ENCODE measurements at regions not wholly inside any gene's neighbourhood (a gene's known extent, or its start where the extent isn't known, plus 50 kb on each side); places are given as distances from the start of the nearest gene placed in this dataset.

- no peaks in the 10 kb centered on the region for H3K27me3 ChIP-seq (replicated peaks in 1 of 7)
- 61 to 83% (median 75%) methylated on average over 4 of the region's 4 CpGs for WGBS, 5 donors
- no peak for TF ChIP-seq POLR2AphosphoS5 (IDR thresholded peaks at IDR 0.05)
- TF ChIP-seq POLR2A (IDR thresholded peaks at IDR 0.05), result no peak
- TF ChIP-seq, protein P1, sequence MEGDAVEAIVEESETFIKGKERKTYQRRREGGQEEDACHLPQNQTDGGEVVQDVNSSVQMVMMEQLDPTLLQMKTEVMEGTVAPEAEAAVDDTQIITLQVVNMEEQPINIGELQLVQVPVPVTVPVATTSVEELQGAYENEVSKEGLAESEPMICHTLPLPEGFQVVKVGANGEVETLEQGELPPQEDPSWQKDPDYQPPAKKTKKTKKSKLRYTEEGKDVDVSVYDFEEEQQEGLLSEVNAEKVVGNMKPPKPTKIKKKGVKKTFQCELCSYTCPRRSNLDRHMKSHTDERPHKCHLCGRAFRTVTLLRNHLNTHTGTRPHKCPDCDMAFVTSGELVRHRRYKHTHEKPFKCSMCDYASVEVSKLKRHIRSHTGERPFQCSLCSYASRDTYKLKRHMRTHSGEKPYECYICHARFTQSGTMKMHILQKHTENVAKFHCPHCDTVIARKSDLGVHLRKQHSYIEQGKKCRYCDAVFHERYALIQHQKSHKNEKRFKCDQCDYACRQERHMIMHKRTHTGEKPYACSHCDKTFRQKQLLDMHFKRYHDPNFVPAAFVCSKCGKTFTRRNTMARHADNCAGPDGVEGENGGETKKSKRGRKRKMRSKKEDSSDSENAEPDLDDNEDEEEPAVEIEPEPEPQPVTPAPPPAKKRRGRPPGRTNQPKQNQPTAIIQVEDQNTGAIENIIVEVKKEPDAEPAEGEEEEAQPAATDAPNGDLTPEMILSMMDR (IDR thresholded peaks at IDR 0.05 in 8 of 11, conservative IDR thresholded peaks at IDR 0.05 in 3 of 11), result no peak
- no peaks in the 10 kb centered on the region for H3K4me1 ChIP-seq
- H3K27ac ChIP-seq, result no peak overlapping the region
- H3K36me3 ChIP-seq, result no peaks in the 10 kb centered on the region
- DNase-seq, result no peak
- H3K4me3 ChIP-seq, result no peak overlapping the region
- intact Hi-C loops (cut with DNase I; ENCODE audit: low total_unique reads), result no loop called here
- no peaks in the 10 kb centered on the region for H3K9me3 ChIP-seq
Observed at GRCh38 chr10:4526311-4526731, 299.7 kb upstream of the AKR1E2 start.

DNA sequence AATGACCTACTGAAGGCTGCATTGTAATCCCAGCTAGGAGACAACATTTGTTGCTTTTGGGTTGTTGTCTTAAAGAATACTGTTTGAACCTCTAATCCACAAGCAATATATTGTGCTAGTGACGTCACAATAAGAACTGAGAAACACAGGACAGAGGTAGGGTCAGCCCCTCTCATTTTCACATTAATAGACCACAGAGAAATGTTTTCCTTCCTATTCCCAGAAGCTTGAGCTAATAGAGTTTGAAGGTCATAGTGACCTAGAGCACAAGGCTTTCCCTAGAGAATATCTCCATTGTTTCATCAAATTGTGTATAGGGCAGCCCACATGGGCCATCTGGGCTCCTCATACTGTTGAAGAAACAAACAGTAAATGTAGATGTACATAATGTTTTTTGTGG is 300.9 kb upstream of the AKR1E2 start:
- Histone ChIP-seq H3K9me3 (no peaks in the 10 kb centered on the region), H3K27ac (peak overlapping the region in 3 of 8 donors; percentile 0 to 4 (median 3)), H3K4me1 (no peaks in the 10 kb centered on the region), H3K36me3 (no peaks in the 10 kb centered on the region), H3K4me3 (no peak overlapping the region), H3K27me3 (replicated peaks in 1 of 7) (no peaks in the 10 kb centered on the region)
- no peak for DNase-seq
- no peak for TF ChIP-seq POLR2AphosphoS5 (IDR thresholded peaks at IDR 0.05)
- no peak for TF ChIP-seq POLR2A (IDR thresholded peaks at IDR 0.05)
- TF ChIP-seq, protein P1 (IDR thresholded peaks at IDR 0.05 in 8 of 11, conservative IDR thresholded peaks at IDR 0.05 in 3 of 11), result no peak
- 59 to 80% (median 70%) methylated on average over 1 of the region's 1 CpG for WGBS, 5 donors
- intact Hi-C loops (cut with DNase I; ENCODE audit: low total_unique reads), result no loop called here

GRCh38 chr10:4522296-4523000 is 303.6 kb upstream of the AKR1E2 start:
- Histone ChIP-seq H3K27me3 (replicated peaks in 1 of 7) (no peaks in the 10 kb centered on the region), H3K4me3 (no peak overlapping the region), H3K9me3 (no peaks in the 10 kb centered on the region), H3K4me1 (no peaks in the 10 kb centered on the region), H3K27ac (no peak overlapping the region), H3K36me3 (no peaks in the 10 kb centered on the region)
- intact Hi-C loops (cut with DNase I; ENCODE audit: low total_unique reads), result no loop called here
- TF ChIP-seq POLR2AphosphoS5 (IDR thresholded peaks at IDR 0.05), result no peak
- TF ChIP-seq, protein P1 (IDR thresholded peaks at IDR 0.05 in 8 of 11, conservative IDR thresholded peaks at IDR 0.05 in 3 of 11), result no peak
- TF ChIP-seq POLR2A (IDR thresholded peaks at IDR 0.05), result no peak
- 84 to 90% (median 85%) methylated on average over 8 of the region's 8 CpGs for WGBS, 5 donors
- DNase-seq, result no peak

DNA sequence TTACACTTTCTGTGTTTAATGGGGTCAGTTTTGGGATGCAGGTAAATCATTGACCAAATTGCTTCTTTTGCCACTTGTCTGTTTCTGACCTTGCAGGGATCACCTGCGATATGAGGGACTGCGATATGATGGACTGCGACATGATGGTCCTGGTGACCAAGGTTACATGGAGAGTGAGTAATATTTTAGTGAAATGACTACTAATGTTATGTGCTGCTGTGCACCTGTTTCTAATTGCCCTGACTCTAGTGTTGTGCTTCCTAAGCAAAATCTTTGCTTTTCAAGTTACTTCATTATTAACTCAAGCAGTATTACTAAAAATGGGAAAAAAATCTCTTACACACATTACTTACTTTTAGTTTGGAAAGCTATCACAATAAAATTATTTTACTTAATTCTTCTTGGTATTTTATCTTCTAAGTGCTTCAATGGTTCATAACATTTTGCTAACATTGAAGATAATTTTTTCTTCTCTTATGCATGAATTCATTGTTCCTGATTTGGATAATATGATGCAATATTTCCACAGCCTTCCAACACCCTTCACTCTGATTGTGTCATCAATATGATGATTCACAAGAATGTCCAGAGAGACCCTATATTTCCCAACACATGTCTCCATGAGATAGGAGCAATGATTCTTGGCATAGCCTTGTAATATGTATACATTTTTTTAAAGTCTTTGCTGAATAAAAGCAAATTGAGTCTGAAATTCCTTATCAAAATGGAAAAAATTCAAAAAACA is 306.2 kb upstream of the AKR1E2 start:
- DNase-seq, result no peak
- Histone ChIP-seq H3K4me3 (no peak overlapping the region), H3K27ac (no peak overlapping the region), H3K36me3 (no peaks in the 10 kb centered on the region), H3K4me1 (peaks cover 0 to 13% (median 4%) of the 10 kb centered on the region in 6 donors), H3K27me3 (replicated peaks in 1 of 7) (no peaks in the 10 kb centered on the region), H3K9me3 (peaks cover 0 to 4% (median 0%) of the 10 kb centered on the region in 8 donors)
- 93 to 100% (median 96%) methylated on average over 3 of the region's 3 CpGs for whole genome bisulfite sequencing, 5 donors
- intact Hi-C loops (cut with DNase I; ENCODE audit: low total_unique reads), result no loop called here
- TF ChIP-seq POLR2AphosphoS5 (IDR thresholded peaks at IDR 0.05) (no peak), POLR2A (IDR thresholded peaks at IDR 0.05) (no peak)
- TF ChIP-seq, protein P1 (IDR thresholded peaks at IDR 0.05 in 8 of 11, conservative IDR thresholded peaks at IDR 0.05 in 3 of 11), result no peak
